CD4-positive, alpha-beta T cell treated with Interleukin-15 for 1 hour (primary cell): ENCODE measurements at regions not wholly inside any gene's neighbourhood (a gene's known extent, or its start where the extent isn't known, plus 50 kb on each side); places are given as distances from the start of the nearest gene placed in this dataset.
"Not testable (repeated sequence)": the region's sequence is repeated elsewhere in the genome, so short reads cannot be mapped to it uniquely, and the experiment has no call there.

Experiments
- DNase-seq: peaks from one replicate; pipeline ENCODE4 v3.0.0-alpha.2; 2020

DNA sequence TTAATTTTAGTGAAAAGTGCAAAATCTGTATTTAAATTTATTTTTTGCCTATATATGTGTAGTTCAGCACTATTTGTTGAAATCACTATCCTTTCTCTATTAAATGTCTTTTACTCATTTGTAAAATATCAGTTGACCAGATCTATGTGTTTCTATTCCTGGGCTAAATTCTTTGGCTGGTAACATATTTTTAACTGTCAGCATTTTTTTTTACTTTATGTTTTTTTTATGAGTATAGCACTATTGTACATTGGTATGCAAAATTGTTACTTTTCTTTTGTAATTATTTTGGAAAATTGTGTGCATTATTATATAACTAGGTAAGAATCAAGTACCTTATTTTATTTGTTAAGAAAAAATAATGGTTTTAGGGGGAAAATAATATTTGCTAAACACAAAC lies 582.8 kb upstream of the ADGRB3 start:
- DNase-seq, result no peak

DNA sequence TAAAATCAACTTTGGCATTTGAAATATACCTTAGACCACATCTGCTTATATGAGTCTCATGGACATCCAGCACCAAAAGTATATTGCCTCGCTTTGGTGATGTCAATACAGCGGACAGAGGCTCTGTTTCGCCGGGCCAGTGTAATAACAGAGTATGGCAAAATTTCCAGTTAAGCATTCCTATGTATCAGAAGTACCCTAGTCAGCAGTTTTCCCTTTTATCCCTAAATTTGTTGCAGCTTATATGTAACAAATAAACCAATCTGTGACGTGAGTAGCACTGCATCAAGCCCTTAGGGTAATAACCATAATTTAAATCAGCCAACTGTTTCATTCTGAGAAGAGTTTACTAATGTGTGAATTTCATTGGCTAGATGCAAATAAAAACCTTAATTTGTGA lies 585.5 kb upstream of the ADGRB3 start:
- DNase-seq, result no peak

DNA sequence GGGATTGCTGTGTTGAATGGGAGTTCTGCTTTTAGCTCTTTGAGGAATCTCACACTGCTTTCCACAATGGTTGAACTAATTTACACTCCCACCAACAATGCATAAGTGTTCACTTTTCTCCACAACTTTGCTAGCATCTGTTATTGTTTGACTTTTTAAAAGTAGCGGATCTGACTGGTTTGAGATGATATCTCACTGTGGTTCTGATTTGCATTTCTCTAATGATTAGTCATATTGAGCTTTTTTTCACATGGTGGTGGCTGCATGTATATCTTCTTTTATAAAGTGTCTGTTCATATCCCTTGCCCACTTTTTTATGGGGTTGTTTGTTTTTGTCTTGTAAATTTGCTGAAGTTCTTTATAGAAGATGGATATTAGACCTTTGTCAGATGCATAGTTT lies 588.3 kb upstream of the ADGRB3 start:
- DNase-seq, result no peak

DNA sequence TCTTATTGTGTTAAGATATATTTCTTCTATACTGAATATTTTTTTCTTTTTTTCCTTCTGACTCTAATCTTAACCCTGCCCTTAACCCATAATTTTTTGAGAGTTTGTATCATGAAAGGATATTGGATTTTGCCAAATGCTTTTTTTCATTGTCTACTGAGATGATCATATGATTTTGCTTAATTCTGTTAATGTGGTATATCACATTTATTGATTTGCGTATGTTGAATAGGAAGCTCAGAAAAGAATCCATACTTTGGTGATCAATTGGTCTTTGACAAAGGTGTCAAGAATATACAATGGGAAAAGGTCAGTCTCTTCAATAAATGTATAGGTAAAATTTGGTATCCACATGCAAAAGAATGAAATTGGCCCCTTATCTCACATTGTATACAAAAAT lies 588.8 kb upstream of the ADGRB3 start:
- no peak for DNase-seq

DNA sequence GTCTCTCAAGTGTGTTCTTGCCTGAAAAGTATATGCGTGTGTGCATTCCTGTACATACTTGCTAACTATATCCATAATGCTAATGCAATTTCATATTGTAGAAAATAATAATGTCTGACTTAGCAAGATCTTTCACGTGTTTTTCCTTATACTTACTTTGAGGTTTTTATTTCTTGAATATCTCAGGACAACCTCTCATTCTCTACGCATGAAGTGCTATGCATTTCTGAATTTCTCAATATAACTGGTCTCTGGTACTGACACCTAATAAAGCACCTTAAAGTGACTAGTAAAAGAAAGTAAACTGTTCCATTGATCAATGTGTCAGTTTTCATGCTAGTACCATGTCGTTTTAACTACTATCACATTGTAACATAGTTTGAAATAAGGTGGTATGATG lies 589.9 kb upstream of the ADGRB3 start:
- no peak for DNase-seq

DNA sequence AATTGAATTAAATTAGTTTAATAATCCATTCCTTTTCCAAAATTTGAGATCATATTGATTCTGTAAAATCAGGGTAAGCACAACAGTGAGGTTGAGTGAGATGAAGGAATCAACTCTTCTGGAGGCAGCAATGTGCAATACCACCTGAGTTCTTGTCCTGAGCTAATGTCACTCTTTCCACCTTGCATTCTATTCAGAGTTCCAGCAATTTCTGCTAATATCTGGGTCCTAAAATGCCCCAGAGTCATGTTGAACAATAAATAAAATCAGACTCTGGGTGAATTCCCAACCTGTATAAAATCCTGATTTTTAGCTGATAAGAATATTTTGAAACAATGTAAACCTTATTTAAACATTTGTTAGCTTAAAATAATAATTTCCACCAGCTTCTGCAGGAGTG lies 590.8 kb upstream of the ADGRB3 start:
- DNase-seq, result no peak

DNA sequence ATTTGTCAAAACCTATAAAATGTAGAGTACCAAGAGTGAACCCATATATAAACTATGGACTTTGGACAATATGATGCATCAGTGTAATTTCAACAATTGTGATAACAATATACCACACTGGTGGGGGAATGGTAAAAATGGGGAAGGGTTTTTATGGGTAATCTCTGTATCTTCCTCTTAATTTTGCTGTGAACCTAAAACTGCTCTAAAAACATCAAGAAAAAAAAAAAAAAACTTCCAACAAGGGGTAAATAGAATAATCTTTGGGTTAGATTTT lies 592.0 kb upstream of the ADGRB3 start:
- DNase-seq, result no peak

DNA sequence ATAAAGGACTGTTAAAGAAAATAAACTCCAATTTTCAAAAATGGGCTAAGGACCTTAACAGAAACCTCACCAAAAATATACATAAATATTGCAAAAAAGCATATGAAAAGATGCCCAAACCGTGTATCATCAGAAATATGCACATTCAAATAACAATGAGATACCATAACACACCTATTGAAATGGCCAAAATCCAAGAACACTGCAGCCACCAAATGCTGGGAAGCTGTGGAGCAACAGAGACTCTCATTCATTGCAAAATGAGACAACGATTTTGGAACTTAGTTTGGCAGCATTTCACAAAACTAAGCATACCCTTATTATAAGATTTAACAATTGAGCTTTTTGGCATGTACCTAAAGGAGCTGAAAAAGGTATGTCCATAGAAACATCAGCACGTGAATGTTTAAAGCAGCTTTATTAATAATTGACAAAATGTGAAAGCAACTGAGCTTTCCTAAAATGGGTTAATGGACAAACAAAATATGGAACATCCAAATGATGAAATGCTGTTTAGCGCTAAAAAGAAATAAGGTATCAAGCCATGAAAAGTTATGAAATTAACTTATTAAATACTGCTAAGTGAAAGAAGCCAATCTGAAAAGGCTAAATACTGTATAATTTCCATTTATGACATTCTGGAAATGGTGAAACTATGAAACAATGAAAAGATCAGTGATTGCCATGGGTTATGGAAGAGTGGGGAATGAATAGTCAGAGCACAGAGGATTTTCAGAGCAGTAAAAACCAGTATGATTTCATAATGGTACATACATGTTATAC lies 592.6 kb upstream of the ADGRB3 start:
- DNase-seq, result no peak

DNA sequence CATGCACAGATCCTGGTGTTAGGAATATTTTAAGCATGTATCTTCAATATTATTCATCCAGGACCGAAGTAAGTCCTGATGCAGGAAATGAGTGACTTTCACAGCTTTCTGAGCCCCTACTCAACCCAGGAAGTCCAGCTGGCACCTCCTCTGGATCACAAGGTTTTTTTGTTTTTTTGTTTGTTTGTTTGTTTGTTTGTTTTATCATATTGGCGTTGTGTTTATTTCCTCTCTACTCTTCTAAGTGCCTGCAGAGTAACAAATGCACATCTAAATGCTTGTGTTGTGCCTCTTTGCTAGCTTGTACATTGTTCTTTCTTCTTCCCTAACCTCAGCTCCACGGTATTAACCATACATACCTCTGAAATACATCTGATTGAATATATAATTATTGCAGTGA lies 594.3 kb upstream of the ADGRB3 start:
- DNase-seq, result no peak

DNA sequence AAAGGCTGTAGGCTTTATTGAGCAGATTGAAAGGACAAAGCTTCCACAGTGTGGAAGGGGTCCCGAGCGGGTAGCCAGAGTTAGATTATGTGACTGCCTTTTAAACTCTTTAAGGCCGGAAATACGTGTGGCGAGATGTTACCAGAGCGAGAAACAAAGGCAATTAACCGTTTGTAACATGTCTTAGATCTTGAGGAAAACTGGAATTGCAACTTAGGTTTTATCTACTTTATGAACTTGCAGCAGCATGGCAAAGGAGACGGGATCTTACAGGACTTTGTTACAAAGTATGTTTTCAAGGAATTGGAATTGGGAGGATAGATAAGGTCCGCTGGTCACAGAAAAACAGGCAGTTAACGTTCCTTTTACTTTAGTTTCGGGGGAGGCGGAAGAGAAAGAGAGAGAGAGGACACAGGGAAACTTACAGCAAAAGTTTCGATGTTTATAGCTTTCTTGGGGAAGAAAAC lies 594.7 kb upstream of the ADGRB3 start:
- no peak for DNase-seq

DNA sequence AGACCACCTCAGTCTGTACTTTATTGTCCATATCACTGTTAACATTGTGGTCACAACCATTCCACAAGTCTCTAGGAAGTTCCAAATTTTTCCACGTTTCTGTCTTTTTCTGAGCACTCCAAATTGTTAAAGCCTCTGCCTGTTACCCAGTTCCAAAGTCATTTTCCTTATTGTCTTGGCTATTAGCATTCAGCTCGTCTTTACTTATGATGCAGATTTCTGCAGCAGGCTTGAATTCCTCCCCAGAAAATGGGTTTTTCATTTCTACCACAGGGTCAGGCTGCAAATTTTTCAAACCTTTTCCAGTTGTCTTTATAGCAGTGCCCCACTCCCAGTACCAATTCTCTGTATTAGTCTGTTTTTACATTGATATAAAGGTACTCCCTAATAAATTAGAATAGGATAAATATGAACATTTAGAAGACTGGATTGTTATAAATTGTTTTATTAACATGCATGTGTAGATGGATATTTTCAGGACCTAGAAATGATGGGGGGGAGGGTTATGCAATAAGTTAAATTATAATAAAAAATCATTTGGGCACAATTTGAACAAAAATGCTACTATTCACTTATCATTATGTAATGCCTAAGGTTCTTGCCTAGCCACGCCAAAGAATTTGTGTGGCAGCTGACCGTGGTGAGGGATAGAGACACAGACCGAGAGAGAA lies 595.3 kb upstream of the ADGRB3 start:
- DNase-seq, result no peak

DNA sequence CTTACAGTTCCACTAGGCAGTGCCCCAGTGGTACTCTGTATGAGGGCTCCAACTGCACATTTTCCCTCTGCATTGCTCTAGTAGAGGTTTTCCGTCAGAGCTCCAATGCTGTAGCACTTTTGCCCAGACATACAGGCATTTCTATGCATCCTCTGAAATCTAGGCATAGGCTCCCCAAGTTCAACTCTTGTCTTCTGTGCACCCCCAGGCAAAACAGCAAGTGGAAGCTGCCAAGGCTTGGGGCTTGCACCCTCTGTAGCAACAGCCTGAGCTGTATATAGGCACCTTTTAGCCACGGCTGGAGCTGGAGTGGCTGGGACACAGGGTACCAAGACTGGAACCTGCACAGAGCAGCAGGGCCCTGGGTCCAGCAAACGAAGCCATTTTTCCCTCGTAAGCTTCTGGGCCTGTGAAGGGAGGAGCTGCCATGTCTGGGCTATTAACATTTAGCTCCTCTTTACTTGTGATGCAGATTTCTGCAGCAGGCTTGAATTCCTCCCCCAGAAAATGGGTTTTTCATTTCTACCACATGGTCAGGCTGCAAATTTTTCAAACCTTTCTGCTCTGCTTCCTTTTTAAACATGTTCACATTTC lies 596.2 kb upstream of the ADGRB3 start:
- no peak for DNase-seq

DNA sequence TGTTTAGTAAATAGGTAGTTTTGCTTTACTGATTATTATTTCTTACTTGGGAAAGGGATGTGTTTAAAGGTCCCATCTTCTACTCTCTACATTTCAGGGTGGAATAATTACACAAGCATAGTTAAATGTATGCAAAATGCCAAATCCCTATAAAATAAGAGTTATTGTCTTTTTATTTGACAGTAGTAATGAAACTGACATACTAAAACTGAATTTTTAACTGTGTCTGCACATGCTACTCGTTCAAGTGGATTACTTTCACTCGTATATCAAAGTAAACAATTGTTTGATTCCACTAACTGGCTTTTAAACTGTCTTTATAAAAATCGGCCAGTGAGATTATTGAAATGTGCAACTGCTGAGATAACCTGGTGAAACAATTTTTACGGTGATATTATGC lies 602.9 kb upstream of the ADGRB3 start:
- no peak for DNase-seq

DNA sequence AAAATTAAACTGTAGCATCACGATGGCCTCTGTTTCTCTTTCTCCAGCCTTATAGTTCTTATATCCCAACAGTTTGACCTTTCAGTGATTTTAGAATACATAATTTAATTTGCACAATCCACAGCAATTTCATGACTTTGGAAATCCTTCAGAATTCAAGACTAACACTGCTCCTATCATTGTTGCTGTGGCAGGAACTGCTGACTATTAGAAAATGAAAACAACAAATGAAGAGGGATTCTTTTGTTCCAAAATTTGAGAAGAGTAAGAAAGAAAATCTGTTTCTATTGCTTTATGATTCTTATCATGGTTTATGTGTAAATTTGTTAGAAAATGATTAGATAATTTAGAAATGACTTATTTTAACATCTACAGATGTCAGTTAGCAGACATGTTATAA lies 604.0 kb upstream of the ADGRB3 start:
- no peak for DNase-seq

DNA sequence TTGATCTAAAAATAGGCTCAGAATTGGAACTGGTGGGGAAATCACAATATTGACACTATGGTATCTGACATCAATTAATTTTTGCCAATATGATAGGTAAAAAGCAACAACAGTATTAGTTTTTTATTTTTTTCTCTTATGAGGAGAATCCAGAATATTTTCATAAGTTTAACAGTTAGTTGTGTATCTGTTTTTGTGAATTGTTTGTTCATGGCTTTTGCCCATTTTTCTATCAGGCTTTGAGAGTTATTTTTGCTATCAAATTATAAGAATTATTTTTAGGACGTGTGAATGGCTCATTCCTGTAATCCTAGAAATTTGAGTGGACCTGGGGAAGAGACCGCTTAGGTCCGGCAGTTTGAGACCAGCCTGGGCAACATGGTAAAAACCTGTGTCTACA lies 608.6 kb upstream of the ADGRB3 start:
- DNase-seq, result no peak

DNA sequence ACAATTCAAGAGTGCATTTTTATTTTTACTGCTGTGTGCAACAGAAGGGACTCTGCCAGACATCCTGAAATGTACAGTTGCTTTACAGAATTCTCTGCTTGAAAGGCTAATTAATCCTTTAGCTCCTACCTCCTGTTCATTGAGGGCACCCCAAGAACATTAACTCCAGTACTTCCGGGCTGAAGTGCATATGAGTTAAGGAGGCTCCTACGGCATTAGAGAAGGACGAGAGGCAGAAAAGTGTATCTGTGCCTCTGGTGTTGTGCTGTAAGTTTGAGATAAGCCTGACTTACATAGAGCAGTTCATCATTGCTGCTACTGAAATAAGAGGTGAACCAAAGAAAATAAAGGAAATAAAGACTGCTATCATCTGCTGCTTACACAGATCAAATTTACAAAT lies 609.3 kb upstream of the ADGRB3 start:
- DNase-seq, result no peak

DNA sequence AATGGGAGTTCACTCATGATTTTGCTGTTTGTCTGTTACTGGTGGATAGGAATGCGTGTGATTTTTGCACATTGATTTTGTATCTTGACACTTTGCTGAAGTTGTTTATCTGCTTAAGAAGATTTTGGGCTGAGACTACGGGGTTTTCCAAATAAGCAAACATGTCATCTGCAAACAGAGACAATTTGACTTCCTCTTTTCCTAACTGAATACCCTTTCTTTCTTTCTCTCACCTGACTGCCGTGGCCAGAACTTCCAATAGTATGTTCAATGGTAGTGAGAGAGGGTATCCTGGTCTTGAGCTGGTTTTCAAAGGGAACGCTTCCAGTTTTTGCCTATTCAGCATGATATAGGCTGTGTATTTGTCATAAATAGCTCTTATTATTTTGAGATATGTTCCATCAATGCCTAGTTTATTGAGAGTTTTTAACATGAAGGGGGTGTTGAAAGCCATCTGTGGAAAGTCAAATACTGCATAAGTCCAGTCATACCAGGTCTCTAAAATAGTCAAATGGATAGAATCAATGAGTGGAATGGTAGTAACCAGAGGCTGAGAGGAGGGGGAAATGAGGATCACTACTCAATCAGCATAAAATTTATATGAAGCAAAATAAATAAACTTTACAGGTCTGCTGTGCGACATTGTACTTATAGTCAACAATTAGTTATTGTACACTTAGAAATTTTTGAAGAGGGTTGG lies 610.4 kb upstream of the ADGRB3 start:
- DNase-seq, result no peak

DNA sequence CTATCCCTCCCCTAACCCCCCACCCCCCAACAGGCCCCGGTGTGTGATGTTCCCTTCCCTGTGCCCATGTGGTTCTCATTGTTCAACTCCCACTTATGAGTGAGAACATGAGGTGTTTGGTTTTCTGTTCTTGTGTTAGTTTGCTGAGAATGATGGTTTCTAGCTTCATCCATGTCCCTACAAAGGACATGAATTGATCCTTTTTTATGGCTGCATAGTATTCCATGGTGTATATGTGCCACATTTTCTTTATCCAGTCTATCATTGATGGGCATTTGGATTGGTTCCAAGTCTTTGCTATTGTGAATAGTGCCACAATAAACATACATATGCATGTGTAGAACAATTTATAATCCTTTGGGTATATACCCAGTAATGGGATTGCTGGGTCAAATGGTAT lies 612.1 kb upstream of the ADGRB3 start:
- not testable (repeated sequence) for DNase-seq

DNA sequence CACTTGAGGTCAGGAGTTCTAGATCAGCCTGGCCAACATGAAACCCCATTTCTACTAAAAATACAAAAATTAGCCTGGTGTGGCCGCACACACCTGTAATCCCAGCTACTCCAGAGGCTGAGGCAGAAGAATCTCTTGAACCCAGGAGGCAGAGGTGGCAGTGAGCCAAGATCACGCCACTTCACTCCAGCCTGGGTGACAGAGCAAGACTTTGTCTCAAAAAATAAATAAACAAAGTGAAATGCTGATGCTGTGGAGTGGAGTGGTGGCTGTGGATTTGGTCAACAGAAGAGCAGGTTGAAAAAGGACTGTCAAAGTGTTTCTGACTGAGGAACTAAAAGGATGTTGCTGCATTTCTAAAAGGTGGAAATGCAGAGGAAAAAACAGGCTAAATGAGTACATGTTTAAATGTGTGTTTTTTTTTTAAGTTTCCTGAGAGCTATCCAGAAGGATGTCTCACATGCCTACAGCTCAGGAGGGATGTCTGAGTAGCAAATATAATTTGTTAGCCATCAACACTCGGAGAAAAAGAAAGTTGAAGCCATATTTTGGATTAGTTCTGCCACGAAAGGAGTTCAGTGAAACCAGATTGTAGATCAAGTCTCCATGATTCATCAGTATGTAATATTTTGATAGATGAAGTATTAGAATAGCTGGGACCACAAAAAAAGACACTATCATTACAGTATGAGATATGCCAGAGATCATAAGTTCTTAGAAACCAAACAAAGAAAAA lies 621.1 kb upstream of the ADGRB3 start:
- no peak for DNase-seq

DNA sequence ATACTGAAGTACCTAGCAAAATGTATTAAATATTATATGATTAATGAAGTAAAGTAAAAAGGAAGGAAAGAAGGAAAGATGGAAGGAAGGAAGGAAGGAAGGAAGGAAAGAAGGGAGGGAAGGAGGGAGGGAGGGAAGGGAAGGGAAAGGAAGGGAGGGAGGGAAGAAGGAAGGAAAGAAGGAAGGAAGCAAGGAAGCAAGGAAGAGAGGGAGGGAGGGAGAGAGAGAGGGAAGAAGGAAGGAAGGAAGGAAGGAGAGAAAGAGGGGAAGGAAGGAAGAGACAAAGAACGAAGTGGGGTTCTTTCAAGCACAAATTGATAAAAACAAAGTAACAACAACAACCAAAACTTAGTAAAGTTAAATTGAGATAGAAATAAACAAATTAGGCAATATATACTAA lies 622.3 kb upstream of the ADGRB3 start:
- no peak for DNase-seq

DNA sequence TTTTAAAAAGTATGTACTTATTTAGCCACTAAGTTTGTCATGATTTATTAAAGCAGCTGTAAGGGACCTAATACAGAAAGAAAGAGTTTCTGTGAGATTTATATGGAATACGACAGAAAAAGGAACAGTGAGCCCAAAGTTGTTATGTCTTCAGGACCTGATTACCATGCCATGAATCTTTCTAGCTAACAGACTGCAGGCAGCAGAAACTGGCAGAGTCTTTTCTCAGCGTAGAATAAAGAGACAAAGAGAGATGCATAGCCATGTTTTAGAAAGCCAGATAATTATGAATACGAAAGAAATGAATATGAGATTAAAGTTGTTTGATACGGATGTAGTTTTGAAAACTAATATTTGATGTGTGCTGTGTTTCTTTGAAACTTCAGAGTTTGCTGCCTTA lies 624.1 kb upstream of the ADGRB3 start:
- DNase-seq, result no peak

DNA sequence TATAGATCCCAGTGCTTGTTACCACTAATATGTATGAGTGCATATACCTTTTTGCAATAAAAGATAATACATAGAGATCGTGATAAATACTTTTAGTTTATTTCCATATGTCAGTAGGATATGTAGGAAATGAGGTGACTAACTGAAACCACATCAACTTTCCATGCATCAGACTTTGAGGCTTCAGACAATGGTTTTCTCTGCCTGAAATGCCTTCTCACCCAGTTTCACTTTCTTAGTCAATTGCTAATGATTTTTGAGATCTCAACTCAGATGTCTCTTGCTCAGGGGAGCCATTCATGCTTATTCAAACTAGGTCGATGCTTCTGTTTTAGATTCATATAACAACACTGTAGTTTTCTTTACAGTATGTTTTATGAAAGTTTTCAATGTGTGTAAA lies 626.6 kb upstream of the ADGRB3 start:
- no peak for DNase-seq

DNA sequence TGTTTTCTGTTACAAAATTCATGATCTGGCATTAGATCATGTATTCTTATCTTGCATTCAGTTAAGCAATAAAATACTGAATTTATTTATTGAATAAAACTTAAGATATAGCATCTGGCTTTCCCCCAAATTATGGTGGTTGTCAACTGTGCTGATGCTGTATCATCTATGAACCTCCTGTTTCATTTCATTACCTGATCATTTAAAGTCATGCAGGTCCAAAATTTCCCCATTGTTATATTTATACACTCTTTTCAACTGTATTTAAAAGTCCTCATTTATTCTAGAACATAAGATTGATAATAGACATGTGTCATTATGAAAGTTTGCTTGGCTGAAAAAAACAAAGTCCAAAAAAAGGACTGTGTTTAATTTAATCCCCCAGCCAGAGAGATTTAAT lies 627.4 kb upstream of the ADGRB3 start:
- no peak for DNase-seq
